ENCODE measurements at regions not wholly inside any gene's neighbourhood (a gene's known extent, or its start where the extent isn't known, plus 50 kb on each side); places are given as distances from the start of the nearest gene placed in this dataset.

- H3K9ac ChIP-seq (ENCODE audit: low read length): no peak overlapping the region
- no peaks in the 10 kb centered on the region for H3K36me3 ChIP-seq (ENCODE audit: low read length)
- no peaks in the 10 kb centered on the region for H4K20me1 ChIP-seq (ENCODE audit: low read depth, low read length)
- no peaks in the 10 kb centered on the region for H3F3A ChIP-seq (ENCODE audit: insufficient read depth)
- no peaks in the 10 kb centered on the region for H3K9me2 ChIP-seq (replicated peaks; ENCODE audit: insufficient read depth, low read length)
- no peak overlapping the region for H3K4me3 ChIP-seq (ENCODE audit: insufficient read depth, low read length, poor library complexity, severe bottlenecking)
- no peak overlapping the region for H3K27ac ChIP-seq (ENCODE audit: low read depth, low read length)
- no peaks in the 10 kb centered on the region for H3K27me3 ChIP-seq (ENCODE audit: low read length)
- H2AFZ ChIP-seq (ENCODE audit: low read depth, low read length, severe bottlenecking): no peak overlapping the region
- H3K4me2 ChIP-seq (ENCODE audit: low read depth, low read length, poor library complexity, severe bottlenecking): no peak overlapping the region
- TF ChIP-seq CTCF (IDR thresholded peaks at IDR 0.05; ENCODE audit: insufficient read depth, low read length, poor library complexity, severe bottlenecking): no peak
- TF ChIP-seq EZH2phosphoT487 (conservative IDR thresholded peaks at IDR 0.05; ENCODE audit: low read length): no peak
- no peaks in the 10 kb centered on the region for H3K9me3 ChIP-seq (ENCODE audit: insufficient read depth, low read length)
- H3K79me2 ChIP-seq (ENCODE audit: insufficient read depth, low read length): no peaks in the 10 kb centered on the region
These were observed 494.9 kb upstream of the RBFOX1 start for GRCh38 chr16:6837722-6838121.

GRCh38 chr16:6836766-6837165 lies 495.9 kb upstream of the RBFOX1 start:
- no peaks in the 10 kb centered on the region for H3K27me3 ChIP-seq (ENCODE audit: low read length)
- no peaks in the 10 kb centered on the region for H3K9me2 ChIP-seq (replicated peaks; ENCODE audit: insufficient read depth, low read length)
- H3K4me3 ChIP-seq (ENCODE audit: insufficient read depth, low read length, poor library complexity, severe bottlenecking): no peak overlapping the region
- no peak overlapping the region for H3K4me2 ChIP-seq (ENCODE audit: low read depth, low read length, poor library complexity, severe bottlenecking)
- no peaks in the 10 kb centered on the region for H3K9me3 ChIP-seq (ENCODE audit: insufficient read depth, low read length)
- H4K20me1 ChIP-seq (ENCODE audit: low read depth, low read length): no peaks in the 10 kb centered on the region
- TF ChIP-seq CTCF (IDR thresholded peaks at IDR 0.05; ENCODE audit: insufficient read depth, low read length, poor library complexity, severe bottlenecking): no peak
- no peaks in the 10 kb centered on the region for H3K79me2 ChIP-seq (ENCODE audit: insufficient read depth, low read length)
- no peak overlapping the region for H3K9ac ChIP-seq (ENCODE audit: low read length)
- H2AFZ ChIP-seq (ENCODE audit: low read depth, low read length, severe bottlenecking): no peak overlapping the region
- no peaks in the 10 kb centered on the region for H3K36me3 ChIP-seq (ENCODE audit: low read length)
- no peak overlapping the region for H3K27ac ChIP-seq (ENCODE audit: low read depth, low read length)
- no peaks in the 10 kb centered on the region for H3F3A ChIP-seq (ENCODE audit: insufficient read depth)

DNA sequence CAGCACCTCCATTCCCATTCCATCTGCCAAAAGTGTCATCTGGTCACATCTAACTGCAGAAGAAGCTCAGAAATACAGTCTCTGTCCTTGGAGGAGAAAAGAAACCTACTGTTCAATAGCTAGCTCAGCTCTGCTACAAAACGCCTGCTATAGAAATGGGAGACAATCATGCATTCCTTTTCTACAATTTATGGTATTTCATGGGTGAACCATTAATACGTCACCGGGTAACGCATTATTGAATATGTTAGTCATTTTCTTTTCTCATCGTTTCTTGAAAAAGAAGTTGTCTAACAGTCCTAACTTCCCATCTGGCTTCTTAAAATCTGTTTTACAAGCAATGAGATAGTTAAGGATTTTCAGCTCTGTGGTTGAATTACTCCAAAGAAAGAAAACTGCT lies 496.7 kb upstream of the RBFOX1 start:
- H3K9me3 ChIP-seq (ENCODE audit: insufficient read depth, low read length): no peaks in the 10 kb centered on the region
- H3K9me2 ChIP-seq (replicated peaks; ENCODE audit: insufficient read depth, low read length): no peaks in the 10 kb centered on the region
- no peak overlapping the region for H3K4me3 ChIP-seq (ENCODE audit: insufficient read depth, low read length, poor library complexity, severe bottlenecking)
- H3K27ac ChIP-seq (ENCODE audit: low read depth, low read length): no peak overlapping the region
- no peaks in the 10 kb centered on the region for H4K20me1 ChIP-seq (ENCODE audit: low read depth, low read length)
- H3K79me2 ChIP-seq (ENCODE audit: insufficient read depth, low read length): no peaks in the 10 kb centered on the region
- H3K9ac ChIP-seq (ENCODE audit: low read length): no peak overlapping the region
- H2AFZ ChIP-seq (ENCODE audit: low read depth, low read length, severe bottlenecking): no peak overlapping the region
- TF ChIP-seq EZH2phosphoT487 (conservative IDR thresholded peaks at IDR 0.05; ENCODE audit: low read length) (no peak), CTCF (IDR thresholded peaks at IDR 0.05; ENCODE audit: insufficient read depth, low read length, poor library complexity, severe bottlenecking) (no peak)
- no peaks in the 10 kb centered on the region for H3K27me3 ChIP-seq (ENCODE audit: low read length)
- no peaks in the 10 kb centered on the region for H3F3A ChIP-seq (ENCODE audit: insufficient read depth)
- no peak overlapping the region for H3K4me2 ChIP-seq (ENCODE audit: low read depth, low read length, poor library complexity, severe bottlenecking)
- no peaks in the 10 kb centered on the region for H3K36me3 ChIP-seq (ENCODE audit: low read length)

GRCh38 chr16:6835516-6835915 lies 497.1 kb upstream of the RBFOX1 start:
- H3K4me2 ChIP-seq (ENCODE audit: low read depth, low read length, poor library complexity, severe bottlenecking): no peak overlapping the region

More at GRCh38 chr16:6835516-6835915, 497.1 kb upstream of the RBFOX1 start:
- H3F3A ChIP-seq (ENCODE audit: insufficient read depth): no peaks in the 10 kb centered on the region
- H4K20me1 ChIP-seq (ENCODE audit: low read depth, low read length): no peaks in the 10 kb centered on the region
- no peak overlapping the region for H3K4me3 ChIP-seq (ENCODE audit: insufficient read depth, low read length, poor library complexity, severe bottlenecking)
- H3K9me2 ChIP-seq (replicated peaks; ENCODE audit: insufficient read depth, low read length): no peaks in the 10 kb centered on the region
- no peaks in the 10 kb centered on the region for H3K79me2 ChIP-seq (ENCODE audit: insufficient read depth, low read length)
- TF ChIP-seq EZH2phosphoT487 (conservative IDR thresholded peaks at IDR 0.05; ENCODE audit: low read length) (no peak), CTCF (IDR thresholded peaks at IDR 0.05; ENCODE audit: insufficient read depth, low read length, poor library complexity, severe bottlenecking) (no peak)
- no peaks in the 10 kb centered on the region for H3K27me3 ChIP-seq (ENCODE audit: low read length)
- no peaks in the 10 kb centered on the region for H3K36me3 ChIP-seq (ENCODE audit: low read length)
- H3K27ac ChIP-seq (ENCODE audit: low read depth, low read length): no peak overlapping the region
- no peaks in the 10 kb centered on the region for H3K9me3 ChIP-seq (ENCODE audit: insufficient read depth, low read length)
- H3K9ac ChIP-seq (ENCODE audit: low read length): no peak overlapping the region
- H2AFZ ChIP-seq (ENCODE audit: low read depth, low read length, severe bottlenecking): no peak overlapping the region

Measured in SU-DHL-6 (cell line).